B cell (primary cell): ENCODE measurements at regions not wholly inside any gene's neighbourhood (a gene's known extent, or its start where the extent isn't known, plus 50 kb on each side); places are given as distances from the start of the nearest gene placed in this dataset.

ENCODE experiments used
- ATAC-seq: fragments of 200-7000 bp; cut with Tn5 transposase; one replicate; pipeline ENCODE4 v1.10.0; 2021; ENCODE audit warnings: low read depth, mild to moderate bottlenecking, moderate number of reproducible peaks, moderate library complexity
- CTCF ChIA-PET: fragments of 350-600 bp; sonication (Branson Sonifier 250); formaldehyde crosslinking; loops from one replicate; lab custom pipeline; 2021; ENCODE audit warnings: antibody characterized with exemption, inconsistent platforms; lab: Charles Lee
- POLR2A ChIA-PET: fragments of 350-600 bp; sonication (Branson Sonifier 250); formaldehyde crosslinking; loops from one replicate; lab custom pipeline; 2021; ENCODE audit warnings: antibody characterized with exemption; lab: Charles Lee
- DNase-seq: peaks from one replicate; pipeline ENCODE4 v3.0.0; 2013
- H2AFZ ChIP-seq: 2 replicates; pipeline ENCODE4 v1.6.1; 2012; ENCODE audit warnings: mild to moderate bottlenecking, low read depth, low read length; ENCODE audit not compliant: insufficient read depth, poor library complexity, severe bottlenecking
- H3K27ac ChIP-seq, 2 donors: 1 replicate in 1 of 2; 2 replicates in 1 of 2; pipeline ENCODE4 v1.5.1; 2012 to 2013; ENCODE audit warnings: low read length in 2 of 2, mild to moderate bottlenecking in 2 of 2, moderate library complexity in 1 of 2
- H3K27me3 ChIP-seq, 4 experiments: fragments of 200-600 bp in 1 of 4; sonication (generic) in 1 of 4; replicated peaks in 1 of 4; 1 replicate in 2 of 4; 2 replicates in 2 of 4; pipeline versions ENCODE4 v1.6.1 to v1.7.0; 2013 to 2016; ENCODE audit warnings: low read length in 3 of 4, mild to moderate bottlenecking in 2 of 4, mixed read lengths in 1 of 4, moderate library complexity in 1 of 4; ENCODE audit not compliant: insufficient read depth in 4 of 4, control insufficient read depth in 3 of 4; ENCODE audit errors: control extremely low read depth in 1 of 4
- H3K36me3 ChIP-seq, 2 experiments: replicated peaks in 1 of 2; 1 replicate in 1 of 2; 2 replicates in 1 of 2; pipeline versions ENCODE4 v1.6.1 to v1.7.1; 2013; ENCODE audit warnings: low read length in 1 of 2; ENCODE audit not compliant: insufficient read depth in 2 of 2, control insufficient read depth in 1 of 2; ENCODE audit errors: control extremely low read depth in 1 of 2, extremely low read depth in 1 of 2
- H3K4me1 ChIP-seq, 2 donors: fragments of 200-600 bp in 1 of 2; sonication (generic) in 1 of 2; 1 replicate in 1 of 2; 2 replicates in 1 of 2; pipeline versions ENCODE4 v1.5.1 to v1.6.1; 2013 to 2017; ENCODE audit warnings: low read length in 2 of 2; ENCODE audit not compliant: control insufficient read depth in 2 of 2, insufficient read depth in 2 of 2
- H3K4me2 ChIP-seq: replicated peaks from 2 replicates; pipeline ENCODE3; 2012; ENCODE audit warnings: mild to moderate bottlenecking, low read depth, low read length; ENCODE audit not compliant: poor library complexity, severe bottlenecking
- H3K4me3 ChIP-seq, 5 experiments: fragments of 200-600 bp in 1 of 5; sonication (generic) in 1 of 5; 1 replicate in 3 of 5; 2 replicates in 2 of 5; pipeline versions ENCODE4 v1.5.1 to v1.7.0; 2011 to 2016; ENCODE audit warnings: low read length in 4 of 5, mild to moderate bottlenecking in 4 of 5, low read depth in 2 of 5, control low read depth in 1 of 5, moderate library complexity in 1 of 5; ENCODE audit not compliant: insufficient read depth in 1 of 5; ENCODE audit errors: control extremely low read depth in 1 of 5, extremely low read depth in 1 of 5
- H3K79me2 ChIP-seq: fragments of 200-600 bp; sonication (generic); one replicate; pipeline ENCODE4 v1.6.0; 2016; ENCODE audit warnings: low read length; ENCODE audit not compliant: control insufficient read depth, insufficient read depth
- H3K9ac ChIP-seq: fragments of 200-600 bp; sonication (generic); 2 replicates; pipeline ENCODE4 v1.6.1; 2017; ENCODE audit warnings: mild to moderate bottlenecking, low read length, moderate library complexity
- H3K9me3 ChIP-seq, 3 donors: one replicate each; pipeline versions ENCODE4 v1.6.1 to v1.7.1; 2013; ENCODE audit warnings: low read length in 2 of 3; ENCODE audit not compliant: control insufficient read depth in 2 of 3, insufficient read depth in 1 of 3; ENCODE audit errors: control extremely low read depth in 1 of 3
- H4K20me1 ChIP-seq: 2 replicates; pipeline ENCODE4 v1.6.0; 2012; ENCODE audit warnings: mild to moderate bottlenecking, low read length; ENCODE audit not compliant: insufficient read depth, control insufficient read depth, poor library complexity, severe bottlenecking
- H3K27ac Mint-ChIP-seq: one replicate; pipeline ENCODE4 v1.8.0; 2021; ENCODE audit warnings: mixed read lengths
- H3K27me3 Mint-ChIP-seq: one replicate; pipeline ENCODE4 v1.8.0; 2021; ENCODE audit warnings: mixed read lengths
- H3K4me1 Mint-ChIP-seq: one replicate; pipeline ENCODE4 v1.8.0; 2021; ENCODE audit warnings: mixed read lengths
- H3K4me3 Mint-ChIP-seq: one replicate; pipeline ENCODE4 v1.8.0; 2021; ENCODE audit warnings: mixed read lengths
- H3K9me3 Mint-ChIP-seq: one replicate; pipeline ENCODE4 v1.8.0; 2022; ENCODE audit warnings: mixed read lengths; ENCODE audit not compliant: insufficient read depth
- EZH2 ChIP-seq: IDR thresholded peaks from 2 replicates; pipeline ENCODE4 v1.6.1; 2012; ENCODE audit warnings: borderline replicate concordance, low read depth, mild to moderate bottlenecking, moderate library complexity, low read length; ENCODE audit not compliant: insufficient read depth, poor library complexity, severe bottlenecking
- WGBS: methylation state at CpG from one replicate; pipeline ENCODE4 v1.1.5; 2013; ENCODE audit warnings: missing lambda C conversion rate; ENCODE audit not compliant: insufficient coverage; 5-methylcytosine and 5-hydroxymethylcytosine counted together
- intact Hi-C: fragments of 100-400 bp; cut with micrococcal nuclease; formaldehyde crosslinking; loops from one replicate; pipeline ENCODE4 v1.10.0; 2022
- TF ChIP-seq, protein P1 (sequence below): fragments of 200-600 bp; IDR thresholded peaks from one replicate; pipeline ENCODE4 v1.8.0; 2022; ENCODE audit warnings: antibody characterized with exemption, mild to moderate bottlenecking

DNA sequence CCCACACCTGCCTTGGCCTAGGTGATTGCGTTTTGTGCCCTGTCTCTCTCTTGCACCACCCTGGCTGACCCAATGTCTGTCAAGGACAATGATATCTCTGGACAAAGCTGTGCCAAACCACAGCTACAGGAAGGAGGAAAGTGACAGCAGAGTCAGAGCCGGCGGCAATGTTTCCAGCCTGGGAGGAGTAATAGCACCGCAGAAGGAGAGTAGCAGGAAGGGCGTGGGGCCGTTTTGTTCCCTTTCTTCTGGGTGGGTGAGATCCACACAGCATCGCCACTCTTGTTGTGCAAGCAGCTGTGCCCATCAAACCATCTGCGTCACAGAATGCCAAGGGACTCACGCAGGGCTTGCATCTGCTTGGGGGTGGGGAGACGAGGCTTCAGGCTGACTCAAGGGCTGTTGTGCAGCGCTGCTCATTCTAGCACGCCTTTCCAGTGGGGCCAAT is 341.6 kb upstream of the AUTS2 start:
- Mint-ChIP-seq H3K4me3 (no peak overlapping the region), H3K27ac (peak overlapping the region; percentile 66), H3K27me3 (peaks cover 10% of the 10 kb centered on the region), H3K4me1 (peaks cover 2% of the 10 kb centered on the region), H3K9me3 (no peaks in the 10 kb centered on the region)
- no peak overlapping the region for H3K4me2 ChIP-seq
- H3K9ac ChIP-seq = no peak overlapping the region
- no peak overlapping the region for H2AFZ ChIP-seq
- CTCF ChIA-PET = no interaction called here
- peak; percentile 39 for ATAC-seq
- no peak overlapping the region for H3K4me3 ChIP-seq
- no peak overlapping the region for H3K27ac ChIP-seq
- no peak for TF ChIP-seq EZH2
- TF ChIP-seq, protein P1, sequence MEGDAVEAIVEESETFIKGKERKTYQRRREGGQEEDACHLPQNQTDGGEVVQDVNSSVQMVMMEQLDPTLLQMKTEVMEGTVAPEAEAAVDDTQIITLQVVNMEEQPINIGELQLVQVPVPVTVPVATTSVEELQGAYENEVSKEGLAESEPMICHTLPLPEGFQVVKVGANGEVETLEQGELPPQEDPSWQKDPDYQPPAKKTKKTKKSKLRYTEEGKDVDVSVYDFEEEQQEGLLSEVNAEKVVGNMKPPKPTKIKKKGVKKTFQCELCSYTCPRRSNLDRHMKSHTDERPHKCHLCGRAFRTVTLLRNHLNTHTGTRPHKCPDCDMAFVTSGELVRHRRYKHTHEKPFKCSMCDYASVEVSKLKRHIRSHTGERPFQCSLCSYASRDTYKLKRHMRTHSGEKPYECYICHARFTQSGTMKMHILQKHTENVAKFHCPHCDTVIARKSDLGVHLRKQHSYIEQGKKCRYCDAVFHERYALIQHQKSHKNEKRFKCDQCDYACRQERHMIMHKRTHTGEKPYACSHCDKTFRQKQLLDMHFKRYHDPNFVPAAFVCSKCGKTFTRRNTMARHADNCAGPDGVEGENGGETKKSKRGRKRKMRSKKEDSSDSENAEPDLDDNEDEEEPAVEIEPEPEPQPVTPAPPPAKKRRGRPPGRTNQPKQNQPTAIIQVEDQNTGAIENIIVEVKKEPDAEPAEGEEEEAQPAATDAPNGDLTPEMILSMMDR = no peak
- POLR2A ChIA-PET = no interaction called here
- peaks cover 0 to 25% of the 10 kb centered on the region in 2 donors for H3K4me1 ChIP-seq
- H4K20me1 ChIP-seq = no peaks in the 10 kb centered on the region
- intact Hi-C loops = no loop called here
- DNase-seq = peak; percentile 22
- H3K27me3 ChIP-seq = no peaks in the 10 kb centered on the region
- peaks cover 0 to 7% (median 0%) of the 10 kb centered on the region in 3 donors for H3K9me3 ChIP-seq
- H3K36me3 ChIP-seq = no peaks in the 10 kb centered on the region
- no peaks in the 10 kb centered on the region for H3K79me2 ChIP-seq
- WGBS = 29% methylated on average over 9 of the region's 12 CpGs

DNA sequence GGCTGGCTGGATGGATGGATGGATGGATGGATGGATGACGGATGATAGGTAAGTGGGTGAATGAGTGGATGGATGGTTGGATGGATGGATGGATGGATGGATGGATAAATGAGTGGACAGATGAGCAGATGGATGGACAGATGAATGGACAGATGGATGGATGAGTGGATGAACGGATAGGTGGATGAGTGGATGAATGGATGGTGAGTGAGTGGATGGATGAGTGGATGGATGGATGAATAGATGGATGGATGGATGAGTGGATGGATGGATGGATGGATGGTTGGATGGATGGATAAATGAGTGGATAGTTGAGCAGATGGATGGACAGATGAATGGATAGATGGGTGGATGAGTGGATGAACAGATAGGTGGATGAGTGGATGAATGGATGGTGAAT is 340.7 kb upstream of the AUTS2 start:
- H4K20me1 ChIP-seq = no peaks in the 10 kb centered on the region
- no peak for ATAC-seq
- WGBS = 100% methylated on average over 2 of the region's 2 CpGs
- Mint-ChIP-seq H3K27me3 (peaks cover 10% of the 10 kb centered on the region), H3K27ac (no peak overlapping the region), H3K9me3 (no peaks in the 10 kb centered on the region), H3K4me3 (no peak overlapping the region), H3K4me1 (peaks cover 2% of the 10 kb centered on the region)
- peaks cover 0 to 25% of the 10 kb centered on the region in 2 donors for H3K4me1 ChIP-seq
- ChIA-PET CTCF (no interaction called here), POLR2A (no interaction called here)
- no peak overlapping the region for H3K27ac ChIP-seq
- H3K79me2 ChIP-seq = no peaks in the 10 kb centered on the region
- H3K9me3 ChIP-seq = peaks cover 0 to 7% (median 0%) of the 10 kb centered on the region in 3 donors
- H3K4me2 ChIP-seq = no peak overlapping the region
- no peak overlapping the region for H2AFZ ChIP-seq
- H3K9ac ChIP-seq = no peak overlapping the region
- TF ChIP-seq, protein P1 = no peak
- TF ChIP-seq EZH2 = no peak
- no peaks in the 10 kb centered on the region for H3K36me3 ChIP-seq
- DNase-seq = no peak
- H3K27me3 ChIP-seq = no peaks in the 10 kb centered on the region
- H3K4me3 ChIP-seq = no peak overlapping the region
- intact Hi-C loops = no loop called here
